ENCODE measurements at regions not wholly inside any gene's neighbourhood (a gene's known extent, or its start where the extent isn't known, plus 50 kb on each side); places are given as distances from the start of the nearest gene placed in this dataset.
"Not testable (repeated sequence)": the region's sequence is repeated elsewhere in the genome, so short reads cannot be mapped to it uniquely, and the experiment has no call there.

DNA sequence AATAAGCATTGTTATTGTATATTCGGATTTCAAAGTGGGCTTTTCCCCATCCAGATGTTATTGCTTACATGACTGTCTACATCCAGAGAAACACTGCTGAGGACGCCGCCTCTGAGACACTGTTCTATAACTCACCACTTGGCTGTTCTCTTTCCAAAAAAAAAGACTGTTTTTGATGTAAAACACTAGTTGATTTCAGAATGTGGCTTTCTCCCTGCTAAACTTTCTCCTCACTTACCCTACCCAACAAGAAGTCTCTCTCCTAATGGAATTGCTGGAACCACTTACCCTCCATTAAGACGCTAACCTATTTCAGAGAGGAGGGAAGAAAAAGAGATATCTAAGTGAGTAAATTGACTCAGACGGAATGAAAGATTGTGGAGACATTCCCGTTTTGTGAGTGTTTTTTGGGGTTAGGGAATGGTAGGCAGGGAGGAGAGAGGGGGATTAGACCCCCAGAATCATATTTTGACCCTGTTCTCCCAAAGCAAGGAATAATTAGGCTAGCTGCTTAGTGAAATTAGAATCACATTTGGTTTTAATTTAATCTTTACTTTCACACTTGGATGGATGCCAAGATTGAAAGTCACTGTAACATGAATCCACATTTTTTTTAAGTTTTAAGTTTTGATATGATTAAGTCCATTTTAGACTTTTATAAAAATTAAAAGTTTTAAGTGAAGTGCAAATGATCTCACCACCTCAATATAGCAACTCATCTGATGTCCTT is 174.9 kb downstream of the CHIC2 start:
- Histone ChIP-seq H3K27ac (ENCODE audit: low read depth, low read length) (no peak overlapping the region), H3K36me3 (ENCODE audit: insufficient read depth, low read length) (no peaks in the 10 kb centered on the region), H3K4me1 (ENCODE audit: insufficient read depth, low read length) (no peaks in the 10 kb centered on the region), H3K27me3 (ENCODE audit: insufficient read depth, low read length, poor library complexity, severe bottlenecking) (no peaks in the 10 kb centered on the region), H3K9me3 (ENCODE audit: low read length) (no peaks in the 10 kb centered on the region), H3K4me3 (ENCODE audit: low read length) (no peak overlapping the region)
- H3K9me3 Mint-ChIP-seq: no peaks in the 10 kb centered on the region
- ChIA-PET POLR2A (no interaction called here), CTCF (no interaction called here)
- no peaks in the 10 kb centered on the region for H3K36me3 Mint-ChIP-seq
- no peak overlapping the region for H3K27ac Mint-ChIP-seq
- DNase-seq: no peak
- H3K27me3 Mint-ChIP-seq: peaks cover 5 to 32% of the 10 kb centered on the region in 2 donors
- no peaks in the 10 kb centered on the region for H3K4me1 Mint-ChIP-seq
- H3K4me3 Mint-ChIP-seq: no peak overlapping the region

- H3K9me3 Mint-ChIP-seq: peaks cover 0 to 9% (median 4%) of the 10 kb centered on the region in 5 donors
- H3K27me3 Mint-ChIP-seq: peaks cover 3 to 18% of the 10 kb centered on the region in 2 donors
- CTCF ChIA-PET: interaction anchor here (0.9 kb wide), 1 partner anchor 13 kb away, joined by 3 read pairs; no protein-coding TSS in a partner anchor
- POLR2A ChIA-PET: no interaction called here
- no peaks in the 10 kb centered on the region for H3K4me1 Mint-ChIP-seq
- H3K27ac ChIP-seq (ENCODE audit: low read depth, low read length): no peak overlapping the region
- H3K9me3 ChIP-seq (ENCODE audit: low read length): no peaks in the 10 kb centered on the region
- H3K36me3 Mint-ChIP-seq: no peaks in the 10 kb centered on the region
- H3K27me3 ChIP-seq (ENCODE audit: insufficient read depth, low read length, poor library complexity, severe bottlenecking): no peaks in the 10 kb centered on the region
- no peak for DNase-seq
- no peak overlapping the region for H3K4me3 ChIP-seq (ENCODE audit: low read length)
- no peaks in the 10 kb centered on the region for H3K36me3 ChIP-seq (ENCODE audit: insufficient read depth, low read length)
- no peak overlapping the region for H3K4me3 Mint-ChIP-seq
- no peak overlapping the region for H3K27ac Mint-ChIP-seq
- H3K4me1 ChIP-seq (ENCODE audit: insufficient read depth, low read length): no peaks in the 10 kb centered on the region
These were observed 178.3 kb downstream of the CHIC2 start for GRCh38 chr4:53886090-53886489.

DNA sequence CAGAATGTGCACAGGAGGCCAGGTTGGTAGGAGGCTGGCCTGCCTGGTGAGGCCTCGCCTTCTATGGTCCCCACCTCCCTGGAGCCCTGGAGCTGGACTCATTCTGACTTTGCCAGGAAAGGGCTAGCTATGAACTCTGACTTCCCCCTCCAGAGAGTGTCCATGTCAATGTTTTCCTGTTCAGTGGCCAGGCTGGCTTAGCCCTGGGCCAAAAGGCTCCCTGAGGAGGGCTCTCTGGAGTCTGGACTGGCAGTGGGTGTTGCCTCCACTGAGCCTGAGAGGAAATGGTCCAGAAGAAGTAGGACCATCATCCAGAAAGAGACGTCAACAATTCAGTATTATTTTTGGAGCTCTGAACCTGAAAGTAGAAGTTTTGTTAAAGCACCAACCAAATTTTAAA is 178.7 kb downstream of the CHIC2 start:
- Histone ChIP-seq H3K36me3 (ENCODE audit: insufficient read depth, low read length) (no peaks in the 10 kb centered on the region), H3K27ac (ENCODE audit: low read depth, low read length) (no peak overlapping the region), H3K27me3 (ENCODE audit: insufficient read depth, low read length, poor library complexity, severe bottlenecking) (no peaks in the 10 kb centered on the region), H3K4me1 (ENCODE audit: insufficient read depth, low read length) (no peaks in the 10 kb centered on the region), H3K4me3 (ENCODE audit: low read length) (no peak overlapping the region), H3K9me3 (ENCODE audit: low read length) (no peaks in the 10 kb centered on the region)
- Mint-ChIP-seq H3K9me3 (peaks cover 0 to 9% (median 4%) of the 10 kb centered on the region in 5 donors), H3K36me3 (no peaks in the 10 kb centered on the region), H3K4me3 (no peak overlapping the region), H3K27me3 (peaks cover 1 to 18% of the 10 kb centered on the region in 2 donors), H3K27ac (no peak overlapping the region), H3K4me1 (no peaks in the 10 kb centered on the region)
- DNase-seq: no peak
- ChIA-PET CTCF (interaction anchor here (0.9 kb wide), 1 partner anchor 13 kb away, joined by 3 read pairs; no protein-coding TSS in a partner anchor), POLR2A (no interaction called here)

DNA sequence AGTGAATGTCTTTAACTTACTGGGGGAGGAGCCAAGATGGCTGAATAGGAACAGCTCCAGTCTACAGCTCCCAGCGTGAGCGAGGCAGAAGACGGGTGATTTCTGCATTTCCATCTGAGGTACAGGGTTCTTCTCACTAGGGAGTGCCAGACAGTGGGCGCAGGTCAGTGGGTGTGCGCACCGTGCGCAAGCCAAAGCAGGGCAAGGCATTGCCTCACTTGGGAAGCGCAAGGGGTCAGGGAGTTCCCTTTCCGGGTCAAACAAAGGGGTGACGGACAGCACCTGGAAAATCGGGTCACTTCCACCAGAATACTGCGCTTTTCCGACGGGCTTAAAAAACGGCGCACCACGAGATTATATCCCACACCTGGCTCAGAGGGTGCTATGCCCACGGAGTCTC is 187.3 kb downstream of the CHIC2 start:
- peaks cover 1 to 14% of the 10 kb centered on the region in 2 donors for H3K27me3 Mint-ChIP-seq
- CTCF ChIA-PET; H3K9me3 Mint-ChIP-seq; H3K36me3 ChIP-seq (ENCODE audit: insufficient read depth, low read length); POLR2A ChIA-PET; H3K4me1 ChIP-seq (ENCODE audit: insufficient read depth, low read length); H3K4me1 Mint-ChIP-seq; H3K27ac Mint-ChIP-seq; H3K36me3 Mint-ChIP-seq; H3K27ac ChIP-seq (ENCODE audit: low read depth, low read length); DNase-seq; H3K4me3 ChIP-seq (ENCODE audit: low read length); H3K4me3 Mint-ChIP-seq; H3K9me3 ChIP-seq (ENCODE audit: low read length); H3K27me3 ChIP-seq (ENCODE audit: insufficient read depth, low read length, poor library complexity, severe bottlenecking): not testable (repeated sequence)

GRCh38 chr4:53866055-53866454 is 198.3 kb downstream of the CHIC2 start:
- POLR2A ChIA-PET: no interaction called here
- no peaks in the 10 kb centered on the region for H3K9me3 Mint-ChIP-seq

DNA sequence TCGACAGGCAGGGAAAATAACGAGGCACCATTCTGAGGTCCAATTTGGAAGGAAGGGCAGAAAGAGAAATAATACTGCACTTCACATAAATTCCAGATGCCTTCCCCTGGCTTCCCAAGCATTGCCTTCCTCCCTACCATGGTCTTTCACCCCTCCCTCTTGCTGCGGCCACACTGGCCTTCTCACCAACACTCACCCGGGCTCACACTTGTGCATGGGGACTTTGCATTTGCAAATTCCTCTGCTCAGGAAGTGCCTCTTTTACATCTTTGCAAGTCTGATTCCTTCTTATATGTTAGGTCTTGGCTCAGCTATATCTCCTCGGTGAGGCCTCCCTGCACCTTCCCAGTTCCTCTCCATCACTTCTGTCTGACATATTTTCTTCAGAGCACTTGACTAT is 199.4 kb downstream of the CHIC2 start:
- H3K4me3 ChIP-seq (ENCODE audit: low read length): no peak overlapping the region
- Mint-ChIP-seq H3K4me1 (no peaks in the 10 kb centered on the region), H3K9me3 (no peaks in the 10 kb centered on the region), H3K4me3 (no peak overlapping the region), H3K27me3 (peaks cover 1 to 8% of the 10 kb centered on the region in 2 donors), H3K27ac (no peak overlapping the region), H3K36me3 (no peaks in the 10 kb centered on the region)
- ChIA-PET POLR2A (no interaction called here), CTCF (no interaction called here)
- no peaks in the 10 kb centered on the region for H3K9me3 ChIP-seq (ENCODE audit: low read length)
- DNase-seq: no peak
- H3K36me3 ChIP-seq (ENCODE audit: insufficient read depth, low read length): no peaks in the 10 kb centered on the region
- no peaks in the 10 kb centered on the region for H3K27me3 ChIP-seq (ENCODE audit: insufficient read depth, low read length, poor library complexity, severe bottlenecking)
- no peaks in the 10 kb centered on the region for H3K4me1 ChIP-seq (ENCODE audit: insufficient read depth, low read length)
- H3K27ac ChIP-seq (ENCODE audit: low read depth, low read length): no peak overlapping the region

More at GRCh38 chr4:53866055-53866454, 198.3 kb downstream of the CHIC2 start:
- Mint-ChIP-seq H3K27me3 (peaks cover 1 to 8% of the 10 kb centered on the region in 2 donors), H3K27ac (no peak overlapping the region), H3K36me3 (no peaks in the 10 kb centered on the region), H3K4me1 (no peaks in the 10 kb centered on the region), H3K4me3 (no peak overlapping the region)
- Histone ChIP-seq H3K36me3 (ENCODE audit: insufficient read depth, low read length) (no peaks in the 10 kb centered on the region), H3K4me1 (ENCODE audit: insufficient read depth, low read length) (no peaks in the 10 kb centered on the region), H3K27me3 (ENCODE audit: insufficient read depth, low read length, poor library complexity, severe bottlenecking) (no peaks in the 10 kb centered on the region), H3K9me3 (ENCODE audit: low read length) (no peaks in the 10 kb centered on the region), H3K27ac (ENCODE audit: low read depth, low read length) (no peak overlapping the region), H3K4me3 (ENCODE audit: low read length) (no peak overlapping the region)
- no peak for DNase-seq
- CTCF ChIA-PET: no interaction called here

DNA sequence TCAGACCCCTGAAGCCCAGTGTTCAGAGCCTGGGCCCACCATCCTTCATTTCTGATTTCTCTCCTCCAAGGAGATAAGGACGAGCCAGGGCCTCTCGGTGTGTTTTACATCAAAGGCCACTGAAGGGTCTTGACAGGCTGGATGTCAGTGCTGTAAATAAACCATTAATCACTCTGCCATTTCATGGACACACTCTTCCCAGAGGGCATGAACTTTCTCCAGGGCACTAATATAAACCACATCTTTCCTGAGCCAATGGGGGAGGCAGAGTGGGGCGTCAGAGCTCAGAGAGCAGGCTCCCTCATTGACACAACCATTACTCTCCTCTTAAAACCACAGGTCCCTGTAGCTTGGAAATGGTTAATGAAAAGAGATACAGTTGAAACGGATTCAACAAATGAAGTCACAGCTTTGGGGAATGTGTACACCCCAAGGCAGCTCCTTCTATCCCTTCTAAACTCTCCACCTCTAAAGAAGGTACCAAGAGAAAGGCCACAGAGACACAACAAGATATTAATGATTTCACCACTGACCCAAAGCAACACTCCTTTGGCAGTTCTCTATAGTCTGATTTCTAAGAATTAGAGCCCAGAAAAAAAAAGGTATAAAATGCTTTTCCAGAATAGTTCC is 200.6 kb downstream of the CHIC2 start:
- no peaks in the 10 kb centered on the region for H3K9me3 ChIP-seq (ENCODE audit: low read length)
- no peak for DNase-seq
- ChIA-PET CTCF (no interaction called here), POLR2A (no interaction called here)
- H3K36me3 Mint-ChIP-seq: no peaks in the 10 kb centered on the region
- H3K4me3 ChIP-seq (ENCODE audit: low read length): no peak overlapping the region
- H3K4me1 ChIP-seq (ENCODE audit: insufficient read depth, low read length): no peaks in the 10 kb centered on the region
- H3K9me3 Mint-ChIP-seq: no peaks in the 10 kb centered on the region
- H3K27ac ChIP-seq (ENCODE audit: low read depth, low read length): no peak overlapping the region
- no peaks in the 10 kb centered on the region for H3K4me1 Mint-ChIP-seq
- no peaks in the 10 kb centered on the region for H3K36me3 ChIP-seq (ENCODE audit: insufficient read depth, low read length)
- H3K27me3 ChIP-seq (ENCODE audit: insufficient read depth, low read length, poor library complexity, severe bottlenecking): no peaks in the 10 kb centered on the region
- no peak overlapping the region for H3K27ac Mint-ChIP-seq
- H3K27me3 Mint-ChIP-seq: peaks cover 1 to 8% of the 10 kb centered on the region in 2 donors
- no peak overlapping the region for H3K4me3 Mint-ChIP-seq

DNA sequence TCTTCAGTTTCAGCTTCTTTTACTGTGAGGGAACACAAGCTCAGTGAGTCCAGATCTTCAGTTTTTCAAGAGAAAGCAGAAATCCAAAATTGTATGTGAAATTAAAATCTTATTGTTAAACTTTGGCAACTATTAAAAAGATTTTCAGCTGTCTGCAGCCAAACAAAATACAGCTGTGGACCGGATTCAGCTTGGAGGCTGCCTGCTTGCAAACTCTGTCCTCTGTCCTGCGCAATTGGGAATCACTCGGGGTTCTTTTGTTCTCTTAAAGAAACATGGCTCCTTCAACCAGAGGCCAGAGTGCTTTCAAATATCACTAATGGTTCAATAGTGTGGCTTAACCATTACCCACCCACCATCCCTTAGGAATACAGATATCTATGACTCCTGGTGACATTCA is 201.2 kb downstream of the CHIC2 start:
- Histone ChIP-seq H3K27ac (ENCODE audit: low read depth, low read length) (no peak overlapping the region), H3K4me1 (ENCODE audit: insufficient read depth, low read length) (no peaks in the 10 kb centered on the region), H3K9me3 (ENCODE audit: low read length) (no peaks in the 10 kb centered on the region), H3K27me3 (ENCODE audit: insufficient read depth, low read length, poor library complexity, severe bottlenecking) (no peaks in the 10 kb centered on the region), H3K4me3 (ENCODE audit: low read length) (no peak overlapping the region), H3K36me3 (ENCODE audit: insufficient read depth, low read length) (no peaks in the 10 kb centered on the region)
- H3K36me3 Mint-ChIP-seq: no peaks in the 10 kb centered on the region
- DNase-seq: no peak
- no peaks in the 10 kb centered on the region for H3K9me3 Mint-ChIP-seq
- H3K4me3 Mint-ChIP-seq: no peak overlapping the region
- no peak overlapping the region for H3K27ac Mint-ChIP-seq
- H3K27me3 Mint-ChIP-seq: peaks cover 1 to 8% of the 10 kb centered on the region in 2 donors
- H3K4me1 Mint-ChIP-seq: no peaks in the 10 kb centered on the region
- POLR2A ChIA-PET: no interaction called here
- CTCF ChIA-PET: no interaction called here
